ENCODE measurements at regions not wholly inside any gene's neighbourhood (a gene's known extent, or its start where the extent isn't known, plus 50 kb on each side); places are given as distances from the start of the nearest gene placed in this dataset.

DNA sequence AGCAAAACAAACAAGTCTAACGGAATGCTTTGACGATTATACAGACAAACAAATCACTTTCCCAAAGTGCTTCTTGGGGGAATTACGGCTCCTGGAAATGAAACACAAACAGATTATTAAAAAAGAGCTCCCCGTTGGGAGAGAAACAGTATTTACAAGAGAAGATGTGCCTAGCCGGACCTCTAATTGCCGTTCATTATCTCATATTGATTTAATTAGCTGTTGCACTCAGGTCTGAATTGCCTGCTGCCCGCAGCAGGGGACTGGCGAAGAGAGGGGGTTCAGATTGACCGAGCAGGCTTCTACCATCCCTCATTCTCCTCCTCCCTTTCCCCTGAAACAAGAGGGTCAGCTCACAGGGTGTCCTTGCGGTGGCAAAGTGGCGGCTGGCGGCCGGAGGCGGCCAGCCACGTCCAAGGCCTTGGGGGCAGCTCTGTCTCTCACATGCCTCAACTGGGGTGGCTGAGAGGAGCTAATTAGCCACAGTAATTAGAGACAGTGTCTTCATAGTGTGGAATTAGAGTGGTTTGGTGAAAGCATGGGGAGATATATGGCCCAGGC is 295.1 kb downstream of the MIAT start:
- peak overlapping the region; percentile 4 for H4K91ac ChIP-seq (replicated peaks; ENCODE audit: insufficient read length, low read length)
- H2AK5ac ChIP-seq (ENCODE audit: low read depth, low read length): no peak overlapping the region
- H3K14ac ChIP-seq (ENCODE audit: insufficient read length): no peak overlapping the region
- WGBS, 2 experiments (ENCODE audit: extremely low coverage in 1 of 2, insufficient coverage in 1 of 2, insufficient read length in 1 of 2, insufficient replicate concordance in 2 of 2, low coverage in 1 of 2, low lambda C conversion rate in 2 of 2, missing lambda C conversion rate in 1 of 2): 15% methylated on average over 15 of the region's 15 CpGs; no CpG with 5 or more reads in 1 of the 2 experiments
- H3K4ac ChIP-seq (replicated peaks; ENCODE audit: insufficient read length, low read depth, low read length): no peak overlapping the region
- CTCF ChIA-PET (ENCODE audit: partially characterized antibody): interaction anchor here (0.6 to 2.6 kb wide), 13 partner anchors 10 to 379 kb away, joined by 3 to 10 read pairs (median 3); no protein-coding TSS in a partner anchor
- H4K8ac ChIP-seq (ENCODE audit: extremely low read depth, insufficient read depth, low read length): no peak overlapping the region
- peak overlapping the region; percentile 86; the same call in 1 of the 2 replicates for H2BK5ac ChIP-seq (ENCODE audit: low read depth, low read length)
- no peak overlapping the region for H3K27ac ChIP-seq (ENCODE audit: low read depth, low read length)
- H3K9ac ChIP-seq (replicated peaks in 1 of 4; ENCODE audit: extremely low read depth in 1 of 4, low read depth in 3 of 4, low read length in 3 of 4): no peak overlapping the region
- no peaks in the 10 kb centered on the region for H4K20me1 ChIP-seq (replicated peaks in 1 of 2; ENCODE audit: control insufficient read depth in 1 of 2, insufficient read depth in 2 of 2, low read length in 2 of 2)
- peaks cover 8 to 34% (median 18%) of the 10 kb centered on the region in 4 experiments for H3K4me1 ChIP-seq (replicated peaks in 1 of 4; ENCODE audit: control insufficient read depth in 3 of 4, insufficient read depth in 4 of 4, low read length in 3 of 4)
- H3K56ac ChIP-seq (replicated peaks; ENCODE audit: insufficient read length, low read depth, low read length): no peak overlapping the region
- H2BK15ac ChIP-seq (ENCODE audit: low read length): no peak overlapping the region
- H3K9me3 ChIP-seq (ENCODE audit: insufficient read depth in 2 of 2, low read depth in 1 of 2, low read length in 1 of 2): no peaks in the 10 kb centered on the region
- DNase-seq (ENCODE audit: low read depth in 1 of 2, low spot score in 2 of 2): peak in 1 of 2 experiments; percentile 61
- no peaks in the 10 kb centered on the region for H3K36me3 ChIP-seq (ENCODE audit: control insufficient read depth in 2 of 4, insufficient read depth in 4 of 4, low read length in 3 of 4)
- H2BK12ac ChIP-seq (ENCODE audit: low read depth, low read length): peak overlapping the region; percentile 77; the same call in 1 of the 2 replicates
- no peaks in the 10 kb centered on the region for H3K79me2 ChIP-seq (ENCODE audit: control insufficient read depth in 1 of 2, insufficient read depth in 2 of 2, low read length in 2 of 2)
- no peak overlapping the region for H2AFZ ChIP-seq (ENCODE audit: low read length)
- H3K4me3 ChIP-seq (ENCODE audit: extremely low read depth in 1 of 4, insufficient read depth in 2 of 4, low read depth in 3 of 4, low read length in 4 of 4): peak overlapping the region in 2 of 4 experiments; percentile 27 to 49; a peak in 5 of 8 replicates
- no peak overlapping the region for H2BK120ac ChIP-seq (replicated peaks; ENCODE audit: low read depth, low read length)
- H2BK20ac ChIP-seq (ENCODE audit: low read length): no peak overlapping the region
- no peak overlapping the region for H4K5ac ChIP-seq (ENCODE audit: insufficient read length, low read depth, low read length)
- H3K18ac ChIP-seq (ENCODE audit: extremely low read depth, low read length): peak overlapping the region; percentile 72; the same call in 1 of the 2 replicates
- no peak overlapping the region for H3K23ac ChIP-seq (ENCODE audit: insufficient read length)
- H3K27me3 ChIP-seq (replicated peaks in 1 of 4; ENCODE audit: control insufficient read depth in 3 of 4, extremely low read depth in 1 of 4, insufficient read depth in 3 of 4, low read length in 3 of 4): peaks cover 0 to 10% (median 3%) of the 10 kb centered on the region in 4 experiments; a peak in 3 of 7 replicates
- peaks cover 3% of the 10 kb centered on the region; the same call in 1 of the 2 replicates for H3K79me1 ChIP-seq (ENCODE audit: low read depth, low read length)
- peaks cover 4% of the 10 kb centered on the region; the same call in 1 of the 2 replicates for H3K23me2 ChIP-seq (ENCODE audit: low read depth, low read length)
- H3K4me2 ChIP-seq (ENCODE audit: insufficient read depth in 1 of 2, low read depth in 2 of 2, low read length in 2 of 2): peak overlapping the region; percentile 64 to 75
- FAIRE-seq: no peak
- POLR2A ChIA-PET (ENCODE audit: partially characterized antibody): no interaction called here
- no peak for TF ChIP-seq GTF2F1 (IDR thresholded peaks at IDR 0.05; ENCODE audit: borderline replicate concordance, low read depth, low read length)
- TF ChIP-seq SRF (IDR thresholded peaks at IDR 0.05; ENCODE audit: low read depth, low read length): no peak
- TF ChIP-seq CBX8 (IDR thresholded peaks at IDR 0.05; ENCODE audit: borderline replicate concordance, low read depth, low read length): no peak
- no peak for TF ChIP-seq POLR2AphosphoS5 (IDR thresholded peaks at IDR 0.05; ENCODE audit: low read depth, low read length)
- TF ChIP-seq SIRT6 (IDR thresholded peaks at IDR 0.05; ENCODE audit: low read length): no peak
- TF ChIP-seq, protein P1, sequence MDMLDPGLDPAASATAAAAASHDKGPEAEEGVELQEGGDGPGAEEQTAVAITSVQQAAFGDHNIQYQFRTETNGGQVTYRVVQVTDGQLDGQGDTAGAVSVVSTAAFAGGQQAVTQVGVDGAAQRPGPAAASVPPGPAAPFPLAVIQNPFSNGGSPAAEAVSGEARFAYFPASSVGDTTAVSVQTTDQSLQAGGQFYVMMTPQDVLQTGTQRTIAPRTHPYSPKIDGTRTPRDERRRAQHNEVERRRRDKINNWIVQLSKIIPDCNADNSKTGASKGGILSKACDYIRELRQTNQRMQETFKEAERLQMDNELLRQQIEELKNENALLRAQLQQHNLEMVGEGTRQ (IDR thresholded peaks at IDR 0.05; ENCODE audit: low read length): no peak
- no peak for TF ChIP-seq ASH2L (IDR thresholded peaks at IDR 0.05; ENCODE audit: low read length)
- no peak for TF ChIP-seq KDM4A (IDR thresholded peaks at IDR 0.05; ENCODE audit: low read depth, low read length, severe bottlenecking)
- no peak for TF ChIP-seq BACH1 (IDR thresholded peaks at IDR 0.05; ENCODE audit: low read length)
- TF ChIP-seq CTBP2 (IDR thresholded peaks at IDR 0.05; ENCODE audit: borderline replicate concordance, insufficient read depth, insufficient read length, low read length): no peak

All from H1 (cell line).